HG03108 (cell line): ENCODE measurements at regions not wholly inside any gene's neighbourhood (a gene's known extent, or its start where the extent isn't known, plus 50 kb on each side); places are given as distances from the start of the nearest gene placed in this dataset.

Source experiments
- ATAC-seq: cut with Tn5 transposase; IDR thresholded peaks from one replicate; pipeline ENCODE4 v1.9.1; 2021; ENCODE audit warnings: moderate library complexity; ENCODE audit not compliant: unreplicated experiment

- ATAC-seq, result no peak
These were observed 607.8 kb upstream of the B3GALT2 start for GRCh38 chr1:193794239-193794638.

GRCh38 chr1:193791746-193792145 is 605.3 kb upstream of the B3GALT2 start:
- ATAC-seq, result no peak

GRCh38 chr1:193787061-193787460 is 600.6 kb upstream of the B3GALT2 start:
- ATAC-seq, result no peak

- no peak for ATAC-seq
These were observed 599.5 kb upstream of the B3GALT2 start for GRCh38 chr1:193785850-193786420.

- no peak for ATAC-seq
These were observed 588.3 kb upstream of the B3GALT2 start for GRCh38 chr1:193774536-193775323.

GRCh38 chr1:193771596-193771995 is 585.2 kb upstream of the B3GALT2 start:
- ATAC-seq, result no peak

DNA sequence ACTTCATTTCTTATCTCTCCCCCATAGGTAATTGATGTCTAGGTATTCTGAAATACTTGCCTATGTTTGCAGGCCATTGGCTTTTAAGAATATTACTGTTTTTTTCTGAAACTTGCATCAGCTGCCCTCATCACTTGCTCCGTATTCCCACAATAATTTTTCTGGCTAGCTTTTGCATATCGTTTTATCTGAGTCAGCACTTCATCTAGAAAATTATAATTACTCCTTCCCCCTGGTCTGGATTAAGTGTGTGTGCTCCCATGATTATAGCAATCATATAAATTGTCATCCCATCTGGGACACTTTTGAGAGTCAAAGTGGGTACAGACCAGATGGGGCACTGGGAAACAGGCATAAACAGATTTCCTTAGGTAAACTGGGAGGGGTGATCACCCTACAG is 583.2 kb upstream of the B3GALT2 start:
- no peak for ATAC-seq

GRCh38 chr1:193767886-193768285 is 581.5 kb upstream of the B3GALT2 start:
- no peak for ATAC-seq

DNA sequence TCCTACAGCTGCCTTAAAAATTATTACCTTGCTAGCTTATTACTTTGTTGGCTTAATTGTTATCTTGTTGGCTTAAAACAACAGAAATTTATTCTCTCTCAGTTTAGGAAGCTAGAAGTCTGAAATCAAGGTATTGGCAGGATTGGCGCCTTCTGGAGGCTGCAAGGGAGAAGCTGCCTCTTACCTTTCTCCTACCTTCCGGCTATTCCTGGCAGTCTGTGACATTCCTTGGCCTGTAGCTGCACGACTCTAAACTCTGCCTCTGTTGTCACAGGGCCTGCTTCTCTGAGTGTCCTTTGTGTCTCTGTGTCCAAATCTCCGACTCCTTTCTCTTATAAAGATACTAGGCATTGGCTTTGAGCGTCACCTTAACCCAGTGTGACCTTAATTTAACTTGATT is 579.9 kb upstream of the B3GALT2 start:
- no peak for ATAC-seq

- ATAC-seq, result no peak
These were observed 576.9 kb upstream of the B3GALT2 start for GRCh38 chr1:193763266-193763665.

DNA sequence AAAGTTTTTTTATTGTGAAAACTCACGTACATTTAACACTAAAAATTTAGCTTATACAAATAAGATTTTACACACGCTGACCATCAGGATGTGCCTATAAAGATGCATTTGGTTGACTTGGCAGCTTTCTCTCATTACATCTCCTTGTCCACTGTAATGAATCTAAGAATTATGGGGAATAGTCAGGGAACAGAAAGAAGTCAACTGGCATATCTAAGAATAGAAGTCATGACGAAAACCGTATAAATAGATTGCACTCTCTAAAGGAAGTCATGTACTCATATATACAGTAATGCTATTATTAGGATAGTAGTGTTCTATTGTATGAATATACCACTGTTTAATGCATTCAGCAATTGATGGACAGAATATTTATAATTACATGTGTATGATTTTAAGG is 575.8 kb upstream of the B3GALT2 start:
- no peak for ATAC-seq

DNA sequence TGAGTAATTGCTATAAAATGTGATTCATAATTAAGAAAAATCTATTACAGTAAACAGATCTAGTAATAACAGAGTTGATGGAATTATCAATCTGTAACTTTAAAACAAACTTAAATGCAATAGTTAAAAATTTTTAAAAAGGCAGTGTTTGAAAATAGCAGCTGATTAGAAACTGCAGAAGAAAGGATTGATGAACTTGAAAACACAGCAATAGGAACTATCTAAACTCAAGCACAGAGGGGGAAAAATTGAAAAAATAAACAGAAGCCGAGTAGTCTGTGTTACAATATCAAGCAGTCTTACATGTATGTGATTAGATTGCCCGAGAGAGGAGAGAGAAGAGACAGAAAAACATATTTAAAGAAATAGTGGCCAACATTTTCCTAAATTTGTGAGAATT is 569.0 kb upstream of the B3GALT2 start:
- ATAC-seq, result no peak

DNA sequence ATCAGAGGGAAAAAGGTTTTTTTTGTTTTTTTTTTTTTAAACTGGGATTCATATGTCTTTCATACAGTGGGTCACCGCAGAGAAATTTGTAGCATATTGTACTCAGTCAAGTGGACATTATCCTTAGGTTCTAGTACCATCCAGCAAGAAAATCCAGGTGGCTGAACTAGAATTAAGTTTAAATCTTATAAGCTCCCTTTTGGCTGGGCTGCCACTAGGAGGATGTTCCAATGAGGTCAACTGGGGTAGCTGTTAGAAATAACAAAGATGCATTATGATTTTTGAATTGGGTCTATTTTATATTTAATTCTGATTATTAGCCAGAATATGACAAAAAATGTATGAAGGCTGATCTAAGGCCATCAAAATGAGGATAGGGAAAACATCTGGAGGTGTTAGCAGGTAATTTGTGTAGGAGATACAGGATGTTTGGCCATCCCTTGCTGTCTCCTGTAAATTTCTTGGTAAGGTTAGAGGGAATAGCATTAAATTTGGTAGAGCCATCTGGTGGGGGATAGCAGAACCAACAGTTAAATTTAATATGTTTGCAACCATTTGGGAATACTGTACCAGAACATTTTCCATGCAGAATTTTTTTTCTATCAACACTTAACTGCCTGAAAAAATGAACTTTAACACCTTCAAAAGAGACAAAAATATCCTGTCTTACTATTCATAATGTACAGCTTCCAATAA is 568.5 kb upstream of the B3GALT2 start:
- no peak for ATAC-seq

- ATAC-seq, result no peak
These were observed 567.7 kb upstream of the B3GALT2 start for GRCh38 chr1:193754151-193754550.

DNA sequence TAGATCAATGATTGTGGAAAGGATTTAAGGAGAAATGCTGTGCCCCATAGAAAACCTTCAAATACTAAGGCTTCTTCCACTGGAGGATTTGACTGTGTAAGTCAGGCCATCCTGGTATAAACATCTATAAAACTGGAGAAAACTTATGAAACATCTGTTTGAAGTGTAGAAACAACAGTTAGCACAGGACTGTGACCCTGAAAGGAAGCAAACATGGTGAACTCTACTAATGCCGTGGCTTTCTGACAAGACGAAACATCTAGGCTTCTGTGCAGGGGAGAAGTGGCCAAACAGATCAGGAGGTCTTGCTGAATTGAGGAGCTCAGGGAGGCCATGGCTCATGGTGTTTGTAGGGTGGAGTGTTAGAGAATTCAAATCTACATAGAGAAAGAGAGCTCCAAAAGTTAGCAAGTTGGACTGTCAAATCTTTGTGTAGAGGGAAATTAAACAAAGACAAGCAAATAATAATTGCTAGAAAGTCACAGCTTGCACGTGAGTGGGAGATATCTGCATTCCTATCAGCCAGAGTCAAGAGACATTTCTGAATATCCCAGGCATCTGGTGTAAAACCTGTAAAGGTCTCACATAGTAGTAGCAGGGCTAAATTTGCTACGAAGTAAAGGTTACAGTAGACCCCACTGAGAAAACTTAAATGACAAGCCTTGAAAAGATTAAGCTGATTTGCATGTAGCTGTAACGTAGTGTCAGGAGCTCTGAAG is 566.8 kb upstream of the B3GALT2 start:
- ATAC-seq, result no peak

- no peak for ATAC-seq
These were observed 563.5 kb upstream of the B3GALT2 start for GRCh38 chr1:193749868-193750267.

GRCh38 chr1:193747579-193747978 is 561.2 kb upstream of the B3GALT2 start:
- no peak for ATAC-seq

DNA sequence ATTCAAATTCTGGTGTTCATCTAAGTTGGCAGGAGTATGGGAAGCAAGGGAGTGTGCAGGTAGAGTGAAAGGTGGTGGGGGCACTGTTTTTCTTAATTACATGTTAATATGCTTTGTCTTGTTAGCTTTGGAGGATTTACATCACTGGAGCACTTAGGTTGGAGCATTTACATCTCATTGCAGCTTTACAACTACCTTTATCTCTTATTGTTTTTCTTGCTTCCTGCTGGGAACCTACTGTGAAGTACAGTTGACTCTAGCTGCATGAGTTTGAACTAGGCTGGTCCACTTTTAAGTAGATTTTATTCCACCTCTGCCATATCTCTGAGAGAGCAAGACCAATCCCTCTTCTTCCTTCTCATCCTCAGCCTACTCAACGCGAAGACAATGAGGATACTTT is 554.8 kb upstream of the B3GALT2 start:
- ATAC-seq, result no peak

GRCh38 chr1:193740762-193741161 is 554.3 kb upstream of the B3GALT2 start:
- ATAC-seq, result no peak

DNA sequence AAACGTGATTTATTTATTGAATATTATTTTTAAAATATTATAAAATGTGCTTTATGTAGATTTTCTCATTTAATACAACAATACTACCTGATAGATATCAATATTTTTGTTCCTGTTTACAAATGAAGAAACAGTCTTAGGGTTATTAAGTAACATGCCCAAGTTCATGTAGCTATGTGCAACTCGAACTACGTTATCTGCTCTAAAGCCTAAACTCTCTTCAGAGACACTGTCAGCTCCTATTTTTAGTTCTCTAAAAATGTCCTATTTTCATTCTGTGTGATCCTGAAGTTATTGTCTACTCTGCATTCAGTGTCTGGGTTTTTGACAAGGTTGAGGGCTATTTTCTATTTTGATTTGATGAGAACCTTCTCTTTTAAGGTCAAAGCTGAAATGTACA is 550.1 kb upstream of the B3GALT2 start:
- ATAC-seq, result no peak

DNA sequence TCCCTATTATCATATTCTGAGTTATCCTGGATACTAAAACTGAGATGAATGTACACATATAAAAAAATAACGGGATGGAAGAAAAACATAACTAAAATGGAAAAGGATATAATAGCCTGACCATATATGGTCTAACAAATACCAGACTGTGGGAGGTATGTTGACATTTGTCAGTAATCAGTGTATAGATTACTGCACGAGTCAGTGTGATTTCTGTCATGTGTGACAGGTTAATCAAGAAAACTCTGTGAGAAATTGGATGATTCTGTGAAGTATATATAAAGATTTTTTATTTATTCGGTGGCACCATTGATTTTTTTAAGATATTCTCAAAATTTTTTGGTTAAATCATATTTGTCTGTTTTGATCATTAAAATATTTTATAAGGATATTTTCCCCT is 547.3 kb upstream of the B3GALT2 start:
- ATAC-seq, result no peak

DNA sequence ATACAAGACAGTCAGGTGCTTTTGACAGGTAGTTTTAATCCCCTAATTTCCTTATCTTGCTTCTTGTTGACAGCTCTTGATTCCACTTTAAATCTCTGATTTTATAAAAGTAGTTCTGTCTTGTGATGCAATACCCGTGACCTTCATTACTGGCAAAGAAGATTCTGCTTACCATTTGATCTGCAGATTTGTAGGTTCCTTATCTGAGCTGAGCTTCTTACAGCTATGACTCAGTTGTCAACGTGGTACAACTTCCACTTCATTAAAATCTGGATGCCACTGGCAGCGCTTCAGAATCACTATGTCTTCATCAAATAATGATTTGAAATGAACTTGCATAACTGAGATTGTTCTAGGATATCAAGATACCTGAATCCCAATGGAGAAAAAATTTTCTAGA is 543.6 kb upstream of the B3GALT2 start:
- no peak for ATAC-seq
